ENCODE measurements at regions not wholly inside any gene's neighbourhood (a gene's known extent, or its start where the extent isn't known, plus 50 kb on each side); places are given as distances from the start of the nearest gene placed in this dataset.

DNA sequence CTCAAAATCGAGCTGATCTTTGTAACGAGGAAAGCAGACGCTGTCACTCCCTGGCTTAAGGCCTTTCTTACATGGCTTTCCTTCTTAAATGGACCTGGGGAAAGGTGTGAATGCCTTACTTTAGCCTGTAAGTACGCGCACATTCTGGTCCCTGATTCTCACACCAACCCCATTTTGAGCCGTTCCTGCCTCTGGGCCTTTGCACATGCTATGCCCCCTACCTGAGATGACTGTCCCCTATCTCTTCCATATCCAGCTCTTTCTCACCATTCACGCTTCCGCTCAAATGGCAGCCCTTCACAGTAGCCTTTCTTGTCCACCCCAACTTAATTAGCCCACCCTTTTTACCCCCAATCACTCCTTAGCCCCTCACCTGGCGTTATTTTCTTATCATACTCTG lies 496.7 kb downstream of the SHQ1 start:
- DNase-seq (ENCODE audit: low spot score): no peak
- TF ChIP-seq EZH2 (IDR thresholded peaks at IDR 0.05; ENCODE audit: borderline replicate concordance, low read depth, low read length, poor library complexity, severe bottlenecking): no peak
- TF ChIP-seq, protein P1, sequence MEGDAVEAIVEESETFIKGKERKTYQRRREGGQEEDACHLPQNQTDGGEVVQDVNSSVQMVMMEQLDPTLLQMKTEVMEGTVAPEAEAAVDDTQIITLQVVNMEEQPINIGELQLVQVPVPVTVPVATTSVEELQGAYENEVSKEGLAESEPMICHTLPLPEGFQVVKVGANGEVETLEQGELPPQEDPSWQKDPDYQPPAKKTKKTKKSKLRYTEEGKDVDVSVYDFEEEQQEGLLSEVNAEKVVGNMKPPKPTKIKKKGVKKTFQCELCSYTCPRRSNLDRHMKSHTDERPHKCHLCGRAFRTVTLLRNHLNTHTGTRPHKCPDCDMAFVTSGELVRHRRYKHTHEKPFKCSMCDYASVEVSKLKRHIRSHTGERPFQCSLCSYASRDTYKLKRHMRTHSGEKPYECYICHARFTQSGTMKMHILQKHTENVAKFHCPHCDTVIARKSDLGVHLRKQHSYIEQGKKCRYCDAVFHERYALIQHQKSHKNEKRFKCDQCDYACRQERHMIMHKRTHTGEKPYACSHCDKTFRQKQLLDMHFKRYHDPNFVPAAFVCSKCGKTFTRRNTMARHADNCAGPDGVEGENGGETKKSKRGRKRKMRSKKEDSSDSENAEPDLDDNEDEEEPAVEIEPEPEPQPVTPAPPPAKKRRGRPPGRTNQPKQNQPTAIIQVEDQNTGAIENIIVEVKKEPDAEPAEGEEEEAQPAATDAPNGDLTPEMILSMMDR (conservative IDR thresholded peaks at IDR 0.05; ENCODE audit: low read depth, low read length): no peak
- Histone ChIP-seq H3K9me3 (ENCODE audit: low read depth, low read length, poor library complexity, severe bottlenecking) (no peaks in the 10 kb centered on the region), H3K27me3 (replicated peaks; ENCODE audit: insufficient read depth, low read depth, low read length, poor library complexity) (no peaks in the 10 kb centered on the region), H3K4me3 (ENCODE audit: low read depth, low read length, poor library complexity, severe bottlenecking) (no peak overlapping the region), H3K36me3 (ENCODE audit: insufficient read depth, low read length, poor library complexity, severe bottlenecking) (no peaks in the 10 kb centered on the region), H3K4me1 (ENCODE audit: insufficient read depth, low read length, poor library complexity, severe bottlenecking) (no peaks in the 10 kb centered on the region), H3K27ac (ENCODE audit: low read depth, low read length, poor library complexity, severe bottlenecking) (no peak overlapping the region)
- intact Hi-C loops (cut with micrococcal nuclease; ENCODE audit: unreplicated experiment): no loop called here
- POLR2A ChIA-PET (ENCODE audit: low non-redundant PET): no interaction called here
- CTCF ChIA-PET: no interaction called here
- BruUV-seq (replicated peaks): no TSS peak

DNA sequence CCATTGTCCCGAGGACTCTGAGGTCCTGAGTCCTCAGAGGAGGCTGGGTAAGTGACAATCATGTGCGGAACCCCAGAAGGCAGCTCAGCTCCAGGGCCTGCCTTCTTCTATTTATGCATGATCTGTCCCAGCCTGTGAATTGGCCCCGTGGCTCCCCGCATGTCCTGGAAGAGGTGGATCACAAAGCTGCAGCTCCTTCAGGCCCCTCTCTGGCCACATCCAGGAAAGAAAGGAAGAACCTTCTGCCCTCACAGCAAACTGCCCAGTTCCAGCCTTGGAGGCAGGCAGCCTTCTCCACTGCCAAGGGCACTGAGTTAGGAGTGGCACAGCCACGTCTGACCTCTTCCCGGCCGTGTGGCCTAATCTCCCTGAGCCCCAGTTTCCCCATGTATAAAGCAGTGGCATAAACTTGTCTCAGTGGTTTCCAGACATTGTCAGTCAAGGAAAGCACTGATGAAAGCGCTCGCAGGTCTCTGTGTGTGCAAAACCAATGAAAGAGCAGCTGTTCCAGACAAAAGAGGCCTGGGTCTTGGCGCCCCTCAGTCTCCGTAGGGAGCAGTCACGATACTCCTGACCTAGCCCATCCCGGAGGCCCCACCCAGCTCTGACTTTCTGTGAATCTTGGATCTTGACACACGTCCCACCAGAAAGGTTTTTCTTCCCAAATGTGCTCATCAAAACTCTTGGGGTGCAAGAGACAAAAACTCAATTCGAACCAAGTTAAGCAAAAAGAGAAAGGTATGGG lies 497.3 kb downstream of the SHQ1 start:
- H3K9me3 ChIP-seq (ENCODE audit: low read depth, low read length, poor library complexity, severe bottlenecking): no peaks in the 10 kb centered on the region
- no peak for DNase-seq (ENCODE audit: low spot score)
- intact Hi-C loops (cut with micrococcal nuclease; ENCODE audit: unreplicated experiment): no loop called here
- no peak overlapping the region for H3K27ac ChIP-seq (ENCODE audit: low read depth, low read length, poor library complexity, severe bottlenecking)
- H3K27me3 ChIP-seq (replicated peaks; ENCODE audit: insufficient read depth, low read depth, low read length, poor library complexity): no peaks in the 10 kb centered on the region
- CTCF ChIA-PET: no interaction called here
- BruUV-seq (replicated peaks): no TSS peak
- no peaks in the 10 kb centered on the region for H3K4me1 ChIP-seq (ENCODE audit: insufficient read depth, low read length, poor library complexity, severe bottlenecking)
- no peak overlapping the region for H3K4me3 ChIP-seq (ENCODE audit: low read depth, low read length, poor library complexity, severe bottlenecking)
- TF ChIP-seq, protein P1 (conservative IDR thresholded peaks at IDR 0.05; ENCODE audit: low read depth, low read length): no peak
- no peak for TF ChIP-seq EZH2 (IDR thresholded peaks at IDR 0.05; ENCODE audit: borderline replicate concordance, low read depth, low read length, poor library complexity, severe bottlenecking)
- POLR2A ChIA-PET (ENCODE audit: low non-redundant PET): no interaction called here
- H3K36me3 ChIP-seq (ENCODE audit: insufficient read depth, low read length, poor library complexity, severe bottlenecking): no peaks in the 10 kb centered on the region

DNA sequence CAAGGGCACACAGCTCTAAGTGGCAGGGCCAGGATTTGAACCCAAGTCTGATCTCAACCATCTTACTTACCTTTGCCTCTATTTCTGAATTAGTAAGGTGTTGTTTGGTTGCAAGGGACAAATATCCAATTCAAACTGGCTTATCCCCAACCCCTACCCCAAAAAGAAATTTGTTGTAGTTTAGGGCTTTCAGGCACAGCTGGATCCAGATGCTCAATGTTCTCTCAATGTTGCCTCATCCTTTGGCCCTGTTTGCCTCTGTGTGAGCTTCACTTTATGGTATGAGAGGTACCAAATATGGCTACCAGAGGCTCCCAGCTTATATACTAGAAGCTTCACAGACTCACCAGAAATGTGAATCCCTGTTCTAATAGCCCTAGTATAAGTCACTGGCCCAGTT lies 499.9 kb downstream of the SHQ1 start:
- no TSS peak for BruUV-seq (replicated peaks)
- ChIA-PET CTCF (no interaction called here), POLR2A (ENCODE audit: low non-redundant PET) (no interaction called here)
- H3K36me3 ChIP-seq (ENCODE audit: insufficient read depth, low read length, poor library complexity, severe bottlenecking): no peaks in the 10 kb centered on the region
- no peak for DNase-seq (ENCODE audit: low spot score)
- H3K27me3 ChIP-seq (replicated peaks; ENCODE audit: insufficient read depth, low read depth, low read length, poor library complexity): no peaks in the 10 kb centered on the region
- H3K27ac ChIP-seq (ENCODE audit: low read depth, low read length, poor library complexity, severe bottlenecking): no peak overlapping the region
- no peaks in the 10 kb centered on the region for H3K4me1 ChIP-seq (ENCODE audit: insufficient read depth, low read length, poor library complexity, severe bottlenecking)
- TF ChIP-seq, protein P1 (conservative IDR thresholded peaks at IDR 0.05; ENCODE audit: low read depth, low read length): no peak
- no peaks in the 10 kb centered on the region for H3K9me3 ChIP-seq (ENCODE audit: low read depth, low read length, poor library complexity, severe bottlenecking)
- no peak overlapping the region for H3K4me3 ChIP-seq (ENCODE audit: low read depth, low read length, poor library complexity, severe bottlenecking)
- intact Hi-C loops (cut with micrococcal nuclease; ENCODE audit: unreplicated experiment): no loop called here
